Progenitor cell of endocrine pancreas (in vitro differentiated cells): ENCODE measurements at regions not wholly inside any gene's neighbourhood (a gene's known extent, or its start where the extent isn't known, plus 50 kb on each side); places are given as distances from the start of the nearest gene placed in this dataset.

Experiments
- DNase-seq: peaks from one replicate; pipeline ENCODE4 v3.0.0; 2021; ENCODE audit warnings: low spot score; ENCODE audit not compliant: unreplicated experiment
- H3K27ac Mint-ChIP-seq: 2 replicates; pipeline ENCODE4 v1.8.0; 2021; ENCODE audit warnings: mild to moderate bottlenecking, moderate library complexity, mixed read lengths
- H3K27me3 Mint-ChIP-seq: 2 replicates; pipeline ENCODE4 v1.8.0; 2021; ENCODE audit warnings: mixed read lengths
- H3K36me3 Mint-ChIP-seq: 2 replicates; pipeline ENCODE4 v1.8.0; 2022; ENCODE audit warnings: mixed read lengths; ENCODE audit not compliant: insufficient read depth
- H3K4me1 Mint-ChIP-seq: 2 replicates; pipeline ENCODE4 v1.8.0; 2021; ENCODE audit warnings: low read depth, mixed read lengths
- H3K4me3 Mint-ChIP-seq: 2 replicates; pipeline ENCODE4 v1.8.0; 2021; ENCODE audit warnings: low read depth, mild to moderate bottlenecking, moderate library complexity, mixed read lengths
- H3K9me3 Mint-ChIP-seq: 2 replicates; pipeline ENCODE4 v1.8.0; 2021; ENCODE audit warnings: low read depth, mixed read lengths
- CTCF ChIP-seq: fragments of 200-600 bp; sonication (generic); IDR thresholded peaks from one replicate; pipeline ENCODE4 v1.5.0; 2021; ENCODE audit warnings: antibody characterized with exemption, mild to moderate bottlenecking; ENCODE audit not compliant: unreplicated experiment

DNA sequence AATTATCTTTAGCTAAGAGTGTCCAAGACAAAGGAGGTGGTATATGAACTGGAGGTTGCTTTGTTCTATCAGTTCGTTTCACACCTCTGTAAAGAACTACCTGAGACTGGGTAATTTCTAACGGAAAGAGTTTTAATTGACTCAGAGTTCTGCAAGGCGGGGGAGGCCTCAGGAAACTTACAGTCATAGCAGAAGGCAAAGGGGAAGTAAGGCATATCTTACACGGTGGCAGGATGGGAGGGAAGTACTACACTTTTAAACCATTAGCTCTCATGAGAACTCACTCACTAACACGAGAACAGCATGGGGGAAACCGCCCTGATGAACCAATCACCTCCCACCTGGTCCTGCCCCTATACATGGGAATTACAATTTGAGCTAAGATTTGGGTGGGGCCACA is 1202.3 kb upstream of the LRRTM3 start:
- Mint-ChIP-seq H3K36me3 (no peaks in the 10 kb centered on the region), H3K4me3 (no peak overlapping the region), H3K4me1 (no peaks in the 10 kb centered on the region), H3K9me3 (no peaks in the 10 kb centered on the region), H3K27ac (no peak overlapping the region), H3K27me3 (no peaks in the 10 kb centered on the region)
- no peak for DNase-seq
- no peak for TF ChIP-seq CTCF

- no peak for TF ChIP-seq CTCF
- Mint-ChIP-seq H3K36me3 (no peaks in the 10 kb centered on the region), H3K4me1 (peaks cover 1% of the 10 kb centered on the region), H3K4me3 (no peak overlapping the region), H3K27me3 (no peaks in the 10 kb centered on the region), H3K9me3 (no peaks in the 10 kb centered on the region), H3K27ac (no peak overlapping the region)
- no peak for DNase-seq
Measured at GRCh38 chr10:65735382-65735781, 1190.5 kb upstream of the LRRTM3 start.

GRCh38 chr10:65742906-65743305 is 1182.9 kb upstream of the LRRTM3 start:
- no peak for TF ChIP-seq CTCF
- H3K4me1 Mint-ChIP-seq = no peaks in the 10 kb centered on the region

DNA sequence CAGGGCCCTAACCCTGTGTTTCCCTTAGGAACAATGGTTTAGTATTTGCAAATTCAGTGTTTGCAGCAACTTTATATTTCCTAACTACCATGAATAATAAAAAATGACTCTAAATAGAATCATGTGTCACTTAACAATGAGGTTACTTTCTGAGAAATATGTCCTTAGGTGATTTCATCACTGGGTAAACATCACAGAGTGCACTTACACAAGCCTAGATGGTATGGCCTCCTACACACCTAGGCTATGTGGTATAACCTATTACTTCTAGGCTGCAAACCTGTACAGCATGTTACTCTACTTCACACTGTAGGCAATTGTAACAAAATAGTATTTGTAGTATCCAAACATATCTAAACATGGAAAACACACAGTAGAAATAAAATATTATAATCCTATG is 1174.6 kb upstream of the LRRTM3 start:
- H3K27me3 Mint-ChIP-seq = no peaks in the 10 kb centered on the region
- TF ChIP-seq CTCF = no peak
- peaks cover 12% of the 10 kb centered on the region for H3K4me1 Mint-ChIP-seq

More at GRCh38 chr10:65742906-65743305, 1182.9 kb upstream of the LRRTM3 start:
- H3K4me3 Mint-ChIP-seq = no peak overlapping the region
- H3K36me3 Mint-ChIP-seq = no peaks in the 10 kb centered on the region
- H3K27ac Mint-ChIP-seq = no peak overlapping the region
- no peaks in the 10 kb centered on the region for H3K9me3 Mint-ChIP-seq
- DNase-seq = no peak
- H3K27me3 Mint-ChIP-seq = no peaks in the 10 kb centered on the region

GRCh38 chr10:65751896-65752295 is 1173.9 kb upstream of the LRRTM3 start:
- peaks cover 12% of the 10 kb centered on the region for H3K4me1 Mint-ChIP-seq
- H3K27me3 Mint-ChIP-seq = no peaks in the 10 kb centered on the region
- no peak for TF ChIP-seq CTCF
- no peak for DNase-seq
- no peak overlapping the region for H3K4me3 Mint-ChIP-seq
- no peaks in the 10 kb centered on the region for H3K36me3 Mint-ChIP-seq
- no peak overlapping the region for H3K27ac Mint-ChIP-seq
- H3K9me3 Mint-ChIP-seq = peaks cover 3% of the 10 kb centered on the region

More for the DNA sequence above, 1174.6 kb upstream of the LRRTM3 start:
- Mint-ChIP-seq H3K27ac (no peak overlapping the region), H3K4me3 (no peak overlapping the region), H3K36me3 (no peaks in the 10 kb centered on the region), H3K9me3 (peaks cover 3% of the 10 kb centered on the region)
- DNase-seq = no peak
